SW 1271 (cell line): ENCODE measurements at regions not wholly inside any gene's neighbourhood (a gene's known extent, or its start where the extent isn't known, plus 50 kb on each side); places are given as distances from the start of the nearest gene placed in this dataset.
"Not testable (repeated sequence)": the region's sequence is repeated elsewhere in the genome, so short reads cannot be mapped to it uniquely, and the experiment has no call there.

ENCODE experiments used
- DNase-seq, 2 experiments: peaks; one replicate each; lab custom pipeline; 2025; lab: John Stamatoyannopoulos, UW

DNA sequence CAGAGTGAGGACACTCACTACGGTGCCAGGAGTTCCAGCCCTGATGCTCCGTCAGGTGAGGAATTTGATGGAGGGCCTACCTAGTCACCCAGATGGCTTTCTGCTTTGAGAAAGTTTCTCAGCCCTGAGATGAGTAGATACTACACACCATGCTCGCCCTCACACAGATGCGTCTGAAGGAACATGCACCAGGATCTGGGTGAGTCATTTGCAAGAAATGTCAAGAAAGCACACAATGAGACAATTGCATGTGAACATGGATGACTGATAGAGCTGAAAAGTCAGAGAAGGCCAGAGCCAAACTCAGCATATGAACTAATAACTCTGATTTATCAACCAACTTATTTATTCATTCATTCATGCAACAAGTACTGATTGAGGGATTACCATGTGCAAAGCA lies 483.9 kb downstream of the OMA1 start:
- no peak for DNase-seq

DNA sequence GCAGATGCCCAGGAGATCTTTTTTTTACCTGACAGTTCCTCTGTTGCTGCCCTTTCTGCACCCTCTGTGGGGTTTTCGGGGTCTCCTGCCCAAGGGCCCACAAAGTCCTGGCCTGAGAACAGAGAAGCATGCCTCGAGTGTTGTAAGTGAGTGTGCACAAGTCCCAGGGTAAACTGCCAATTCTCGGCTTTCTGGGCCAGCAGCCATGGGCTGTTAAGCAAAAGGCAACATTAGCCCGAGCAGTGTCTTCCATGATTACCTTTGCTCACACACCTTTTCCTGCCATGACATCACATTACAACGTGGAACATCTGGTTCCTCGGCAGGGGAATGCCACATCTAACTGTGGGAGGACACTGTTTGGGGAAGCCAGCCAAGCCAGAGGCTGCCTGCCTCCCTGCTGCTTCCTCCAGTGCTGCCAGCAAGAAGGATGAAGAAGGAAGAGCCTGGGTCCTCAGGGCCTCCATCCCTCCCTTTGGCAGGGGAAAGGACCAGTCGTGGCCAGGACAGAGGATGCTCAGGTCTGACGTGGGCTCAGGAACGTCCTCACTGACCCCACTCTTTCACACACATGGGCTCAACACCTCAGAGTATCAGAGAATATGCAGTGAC lies 485.9 kb downstream of the OMA1 start:
- DNase-seq = no peak

DNA sequence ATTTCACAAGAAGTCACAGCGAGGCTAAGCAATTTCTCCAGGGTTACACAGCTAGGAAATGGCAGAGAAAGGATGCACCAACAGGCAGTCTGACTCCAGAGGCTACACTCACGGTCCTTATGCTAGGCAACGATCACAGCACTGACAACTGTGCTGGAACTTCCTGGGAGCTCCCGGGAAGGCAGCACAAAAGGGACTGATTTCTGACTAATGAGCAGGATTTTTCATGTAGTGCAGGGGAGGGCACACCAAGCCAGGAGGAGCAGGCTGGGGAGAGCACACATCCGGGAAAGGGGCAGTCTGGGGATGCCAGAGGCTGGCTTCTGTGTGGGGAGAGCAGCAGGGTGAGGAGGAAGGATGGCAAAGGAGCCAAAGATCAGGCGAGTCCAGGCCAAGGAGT lies 486.7 kb downstream of the OMA1 start:
- no peak for DNase-seq

DNA sequence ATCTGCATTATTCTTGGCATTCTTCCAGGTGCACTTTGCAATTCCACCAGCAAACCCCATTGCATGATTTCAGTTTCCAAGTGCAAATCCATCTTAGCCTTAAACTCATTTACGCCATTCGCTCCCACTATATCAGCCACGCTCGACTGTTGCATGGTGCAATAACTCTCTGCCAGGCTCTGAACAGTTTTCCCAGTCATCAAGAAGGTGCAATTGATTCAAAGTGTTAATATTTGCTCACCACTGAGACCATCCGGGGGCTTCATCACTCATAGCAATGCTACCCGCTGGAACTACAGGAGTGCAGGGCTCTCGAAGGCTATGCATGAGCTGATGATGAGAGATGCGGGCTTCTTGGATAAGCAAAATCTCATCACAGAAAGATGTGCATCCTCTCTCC lies 488.2 kb downstream of the OMA1 start:
- DNase-seq = no peak

DNA sequence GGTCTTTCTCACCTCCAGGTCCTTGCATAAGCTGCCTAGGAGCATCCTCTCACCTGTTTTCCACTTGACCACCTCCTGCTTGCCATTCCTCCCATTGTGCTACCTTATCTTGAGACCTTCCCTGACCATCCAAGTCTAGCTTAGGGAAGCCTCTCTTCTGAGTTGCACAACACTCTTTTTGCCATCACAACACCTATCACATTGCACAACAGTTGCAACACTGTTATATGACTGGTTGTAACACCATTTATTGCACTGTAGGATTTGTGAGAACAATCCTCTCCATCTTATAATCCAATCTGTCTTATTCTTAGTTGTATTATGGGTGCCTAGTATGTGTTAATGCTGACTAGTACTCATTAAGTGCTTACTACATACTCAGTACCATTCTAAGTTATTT lies 488.7 kb downstream of the OMA1 start:
- no peak for DNase-seq

DNA sequence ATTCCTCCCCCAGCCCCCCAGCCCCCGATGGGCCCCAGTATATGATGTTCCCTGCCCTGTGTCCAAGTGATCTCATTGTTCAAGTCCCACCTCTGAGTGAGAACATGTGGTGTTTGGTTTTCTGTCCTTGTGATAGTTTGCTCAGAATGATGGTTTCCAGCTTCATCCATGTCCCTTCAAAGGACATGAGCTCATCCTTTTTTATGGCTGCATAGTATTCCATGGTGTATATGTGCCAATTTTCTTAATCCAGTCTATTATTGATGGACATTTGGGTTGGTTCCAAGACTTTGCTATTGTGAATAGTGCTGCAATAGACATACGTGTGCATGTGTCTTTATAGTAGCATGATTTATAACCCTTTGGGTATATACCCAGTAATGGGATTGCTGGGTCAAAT lies 495.3 kb downstream of the OMA1 start:
- DNase-seq = not testable (repeated sequence)

DNA sequence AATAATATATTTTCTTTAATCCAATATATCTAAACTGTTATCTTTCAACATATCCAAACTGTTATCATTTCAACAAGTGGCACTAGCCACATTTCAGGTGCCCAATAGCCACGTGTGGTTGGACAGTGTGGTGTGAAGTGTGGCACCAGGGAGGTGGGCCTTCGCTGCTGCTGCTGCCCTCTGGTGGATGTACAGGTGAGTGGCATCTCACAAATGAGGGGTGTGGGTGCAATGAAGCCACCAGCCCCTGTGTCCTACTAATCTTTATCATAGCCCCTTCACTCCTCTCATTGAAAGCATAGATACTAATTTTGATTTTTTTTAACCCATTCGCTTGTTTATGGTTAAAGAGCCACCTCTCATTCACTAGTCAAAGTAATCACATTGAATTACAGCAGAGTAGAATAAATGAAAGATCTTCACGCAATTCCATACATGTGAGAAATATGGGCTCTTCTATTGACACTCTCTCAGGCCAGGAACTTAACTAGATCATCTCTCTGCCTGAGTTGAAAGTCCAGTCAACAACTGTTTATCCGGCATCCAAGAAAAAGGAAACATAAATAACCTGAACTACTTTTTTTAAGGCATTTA lies 499.2 kb downstream of the OMA1 start:
- no peak for DNase-seq

DNA sequence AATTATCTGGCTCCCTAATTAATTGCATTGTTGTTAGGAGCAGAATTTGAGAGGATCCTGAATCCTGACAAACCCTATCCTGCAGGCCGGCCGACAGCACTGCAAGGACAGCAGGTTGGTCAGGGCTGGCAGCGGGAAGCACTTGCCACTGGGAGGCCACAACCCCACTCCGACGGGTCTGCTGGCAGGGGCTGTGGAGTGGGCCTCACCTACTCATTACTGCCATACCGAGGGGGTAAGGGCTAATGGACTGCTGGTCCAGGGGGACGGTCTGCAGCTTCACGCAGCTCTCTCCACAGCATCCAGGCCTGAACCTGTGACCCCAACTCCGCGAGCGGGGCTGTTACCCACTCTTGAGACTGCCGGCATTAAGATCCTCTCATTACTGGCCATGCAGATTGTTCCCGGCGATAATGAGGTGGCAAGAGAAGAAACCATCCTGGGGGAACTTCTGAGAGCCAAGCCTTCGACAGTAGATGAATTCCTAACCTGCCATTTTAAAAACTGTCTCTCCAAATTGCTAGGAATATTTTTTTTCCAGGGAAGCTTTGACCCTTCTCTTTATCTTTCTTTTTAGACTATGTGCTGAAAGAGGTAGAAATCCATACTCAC lies 501.3 kb downstream of the OMA1 start:
- DNase-seq = no peak

DNA sequence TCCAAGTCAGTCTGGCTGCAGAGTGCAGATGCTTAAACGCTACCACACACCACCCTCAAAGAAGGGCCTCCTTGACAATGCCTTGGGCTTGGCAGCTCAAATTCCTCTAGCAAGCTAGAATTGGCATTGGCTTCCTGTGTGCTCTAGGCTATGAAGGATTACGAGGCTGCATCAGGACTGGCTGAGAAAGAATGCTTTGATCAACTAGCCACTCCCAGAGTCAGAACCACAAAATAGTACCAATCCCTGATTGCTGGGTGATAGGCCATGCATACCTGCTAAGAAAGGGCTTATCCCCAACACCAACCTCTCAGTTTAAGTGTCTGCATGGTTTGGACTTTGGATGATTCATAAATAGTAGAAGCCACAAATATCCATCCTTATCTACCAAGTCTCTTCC lies 504.9 kb downstream of the OMA1 start:
- DNase-seq = no peak

DNA sequence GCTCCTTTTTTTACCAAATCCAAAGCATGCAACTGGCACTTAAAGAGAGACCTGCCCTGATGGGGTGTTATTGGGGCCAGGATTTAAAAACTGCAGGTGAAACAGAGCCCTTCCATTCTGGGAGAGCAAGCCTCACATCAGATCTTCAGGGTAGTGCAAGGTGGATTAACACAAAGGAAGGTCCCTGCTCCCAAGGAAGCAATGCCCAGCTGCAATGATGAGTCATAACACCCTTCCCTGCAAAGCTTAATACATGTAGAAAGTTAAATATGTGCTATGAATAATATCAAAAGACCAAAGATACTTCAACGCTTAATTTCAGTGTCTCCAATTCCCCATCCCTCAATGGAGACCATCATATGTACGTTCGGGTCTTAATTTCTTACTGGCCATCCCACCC lies 508.0 kb downstream of the OMA1 start:
- no peak for DNase-seq

DNA sequence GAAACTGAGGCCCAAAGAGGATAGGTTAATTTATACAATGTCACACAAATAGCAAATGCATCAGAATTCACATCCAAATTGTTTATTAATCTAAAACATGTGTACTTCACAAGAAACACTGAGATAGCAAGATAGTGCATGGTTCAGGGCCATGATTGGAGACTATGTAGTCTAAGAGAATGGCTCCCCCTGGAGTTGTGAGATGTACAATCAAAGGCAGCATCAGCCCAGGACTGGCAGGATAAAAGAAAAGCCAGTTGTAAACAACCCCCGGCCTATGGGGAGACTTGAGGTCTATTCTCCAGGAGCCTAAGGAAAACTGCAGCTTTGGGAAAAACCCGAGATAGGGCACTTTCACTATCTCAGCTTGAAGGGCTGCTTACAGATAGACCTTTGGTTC lies 511.0 kb downstream of the OMA1 start:
- no peak for DNase-seq

DNA sequence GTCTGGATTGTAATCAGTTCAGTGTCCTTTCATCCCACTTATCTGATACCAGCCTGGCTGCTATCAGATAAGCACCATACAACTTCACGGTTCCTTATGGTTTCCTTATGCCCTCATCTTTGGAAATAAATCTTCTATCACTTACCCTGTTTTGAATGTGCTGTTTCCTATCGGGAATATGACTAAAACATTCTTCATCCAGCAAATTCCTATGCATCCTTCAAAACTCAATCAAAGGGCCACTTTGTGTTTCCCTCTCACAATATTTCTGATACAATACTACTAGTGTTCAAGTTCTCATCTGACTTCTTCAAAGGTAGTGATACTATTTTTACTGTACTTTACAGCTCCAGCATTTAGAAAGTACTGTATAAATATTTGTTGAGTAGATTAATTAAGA lies 513.2 kb downstream of the OMA1 start:
- DNase-seq = no peak

DNA sequence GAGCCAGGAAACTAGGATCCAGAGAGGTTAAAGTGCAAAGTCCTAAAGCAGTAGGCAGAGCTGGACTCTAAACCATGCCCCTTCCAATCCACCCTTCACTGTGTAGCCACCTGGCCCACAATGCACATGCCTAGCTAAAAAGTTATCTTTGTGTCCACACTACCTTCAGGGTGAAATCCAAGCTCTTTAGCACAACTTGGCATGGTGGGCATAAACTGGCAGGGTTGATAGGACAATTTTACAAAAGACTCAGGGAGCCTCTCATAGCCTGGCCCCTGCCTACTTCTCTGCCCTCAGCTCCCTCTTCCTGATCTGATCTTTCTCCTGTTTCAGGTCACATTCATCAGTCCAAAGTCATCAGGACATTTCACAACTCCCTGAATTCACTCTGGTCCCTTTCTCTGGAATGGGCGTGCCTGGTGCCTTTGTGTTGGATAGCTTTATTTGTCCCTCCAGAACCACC lies 513.9 kb downstream of the OMA1 start:
- DNase-seq = no peak

DNA sequence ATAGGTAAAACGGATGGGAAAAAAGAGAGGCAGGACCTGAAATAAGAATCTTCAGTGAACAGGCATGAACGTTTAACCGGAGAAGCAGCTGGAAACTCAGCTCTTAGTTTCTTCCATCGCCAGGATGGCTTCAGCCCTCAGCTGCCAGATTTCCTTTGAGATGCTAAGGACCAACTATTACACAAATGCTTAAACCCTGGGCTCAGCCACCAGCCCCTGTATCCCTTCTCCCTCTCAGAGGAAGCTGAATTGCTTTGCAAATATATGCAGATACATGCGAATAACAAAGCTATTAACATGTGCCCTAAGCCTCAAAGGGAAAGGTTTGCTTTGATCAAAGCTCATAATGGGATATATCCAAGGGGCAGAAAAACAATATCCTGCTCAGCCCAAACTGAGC lies 515.1 kb downstream of the OMA1 start:
- no peak for DNase-seq

DNA sequence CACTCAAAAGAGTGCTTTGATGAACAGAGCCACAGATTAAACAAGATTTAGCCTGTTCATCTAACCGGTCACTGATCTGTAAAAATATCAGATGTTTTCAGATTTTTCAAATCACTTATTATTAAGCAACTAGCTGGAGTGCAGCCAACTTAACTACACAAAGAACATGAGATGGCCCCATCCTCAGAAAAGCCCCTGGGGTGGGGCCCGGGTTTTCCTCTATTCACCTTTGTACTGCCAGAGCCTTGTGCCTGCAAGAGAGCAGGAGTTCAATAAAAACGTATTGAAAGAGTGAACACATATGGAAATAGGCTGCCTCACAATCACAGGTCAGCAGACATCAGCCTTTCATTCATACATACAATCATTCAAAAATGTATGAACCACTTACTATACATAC lies 516.1 kb downstream of the OMA1 start:
- no peak for DNase-seq

DNA sequence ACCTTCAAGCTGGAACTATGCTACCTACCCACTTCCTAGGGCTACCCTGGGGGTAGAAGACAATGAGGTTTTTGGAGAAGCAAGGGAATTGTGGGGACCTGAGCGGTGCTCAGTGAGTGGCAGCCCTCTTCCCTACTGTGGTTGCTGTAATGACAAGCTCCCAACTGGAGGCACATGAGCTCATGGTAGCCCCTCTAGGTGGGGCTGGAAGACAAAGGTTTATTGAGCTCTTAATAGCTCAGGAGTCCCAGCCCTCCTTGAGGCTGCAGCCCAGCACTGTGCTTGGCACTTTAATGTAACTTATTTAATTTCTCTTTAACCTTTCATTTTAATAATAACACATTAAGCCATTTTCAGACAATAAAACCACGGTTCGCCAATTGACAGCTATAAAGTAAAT lies 528.9 kb downstream of the OMA1 start:
- DNase-seq = no peak

DNA sequence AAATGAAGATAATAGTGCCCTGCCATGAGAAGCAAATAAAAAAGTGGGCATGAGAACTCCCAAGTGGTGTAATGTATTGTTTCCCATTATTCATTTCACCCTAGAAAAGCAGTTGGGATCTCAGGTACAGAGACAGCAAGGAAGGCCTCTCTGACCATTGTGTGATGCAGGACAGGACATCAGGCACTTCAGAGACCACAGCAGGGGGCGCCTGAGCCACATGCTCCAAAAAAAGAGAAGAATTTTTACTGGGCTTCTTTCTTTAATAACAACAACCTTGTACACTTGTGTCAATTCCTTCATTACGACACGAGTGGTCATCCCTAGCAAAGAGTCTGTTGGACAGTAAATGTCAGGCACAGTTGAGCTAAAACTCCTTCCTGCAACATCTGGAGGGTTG lies 533.3 kb downstream of the OMA1 start:
- no peak for DNase-seq

DNA sequence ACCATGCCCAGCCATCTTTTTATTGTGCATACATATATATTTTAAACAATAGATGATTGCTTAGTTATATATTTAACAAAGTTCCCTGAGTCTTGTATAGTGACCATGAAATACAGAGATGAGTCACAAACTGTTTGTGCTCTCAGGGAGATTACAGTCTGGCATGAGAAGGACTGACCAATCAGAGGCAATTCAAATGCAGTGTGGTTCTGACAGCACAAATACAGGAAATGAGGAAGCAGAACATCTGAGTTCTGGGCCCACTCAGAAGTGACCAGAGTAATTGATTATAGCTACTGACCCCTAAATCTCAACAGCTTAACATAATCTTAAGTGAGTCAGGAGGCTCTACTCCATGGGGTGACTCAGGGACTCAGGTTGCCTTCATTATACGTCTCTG lies 534.5 kb downstream of the OMA1 start:
- no peak for DNase-seq

DNA sequence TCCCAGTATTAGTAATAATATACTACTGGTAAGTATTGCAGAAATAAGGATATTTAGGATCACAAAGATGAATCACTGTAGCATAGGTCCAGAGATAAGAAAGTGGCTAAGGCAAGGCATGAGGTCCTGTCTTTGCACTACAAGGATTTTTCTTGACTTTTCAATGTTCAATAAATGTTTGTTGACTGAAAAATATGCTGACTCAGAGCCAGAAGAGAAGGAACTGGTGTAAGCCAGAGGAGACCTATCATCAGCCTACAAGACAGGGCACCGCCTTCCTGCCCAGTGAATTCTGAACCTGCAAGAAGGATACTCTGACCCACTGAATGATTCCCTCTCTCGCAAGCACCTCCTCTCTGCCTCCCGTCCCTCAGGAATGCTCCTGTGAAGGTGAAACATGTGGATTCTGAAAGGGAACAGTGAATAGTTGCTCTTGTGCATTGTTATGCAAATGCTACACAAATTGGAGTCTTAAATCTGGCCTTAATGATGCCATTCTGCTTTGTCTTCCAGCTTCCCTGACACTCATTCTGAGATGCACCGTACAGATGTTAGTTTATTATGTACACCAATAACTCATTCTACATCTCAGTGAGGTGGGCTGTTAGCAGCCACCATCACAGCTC lies 540.0 kb downstream of the OMA1 start:
- no peak for DNase-seq

DNA sequence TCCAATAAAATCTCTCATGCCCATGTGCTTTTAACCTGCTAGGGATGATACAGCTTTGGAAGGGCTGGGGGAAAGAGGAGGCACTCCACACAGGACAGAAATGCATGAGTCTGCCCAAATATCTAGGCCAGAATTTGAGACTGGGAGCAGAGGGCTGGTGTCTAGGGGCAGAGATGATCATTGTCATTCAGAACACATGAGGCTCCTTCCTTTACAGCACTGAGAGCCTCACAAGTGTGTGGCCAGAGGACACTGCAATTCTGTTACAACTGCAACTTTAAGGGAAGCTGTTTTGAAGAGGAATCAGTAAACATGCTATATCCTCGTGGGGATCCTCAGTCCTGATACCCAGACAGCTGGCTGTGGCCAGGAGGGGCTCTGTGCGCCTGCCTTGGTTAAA lies 541.3 kb downstream of the OMA1 start:
- DNase-seq = no peak

DNA sequence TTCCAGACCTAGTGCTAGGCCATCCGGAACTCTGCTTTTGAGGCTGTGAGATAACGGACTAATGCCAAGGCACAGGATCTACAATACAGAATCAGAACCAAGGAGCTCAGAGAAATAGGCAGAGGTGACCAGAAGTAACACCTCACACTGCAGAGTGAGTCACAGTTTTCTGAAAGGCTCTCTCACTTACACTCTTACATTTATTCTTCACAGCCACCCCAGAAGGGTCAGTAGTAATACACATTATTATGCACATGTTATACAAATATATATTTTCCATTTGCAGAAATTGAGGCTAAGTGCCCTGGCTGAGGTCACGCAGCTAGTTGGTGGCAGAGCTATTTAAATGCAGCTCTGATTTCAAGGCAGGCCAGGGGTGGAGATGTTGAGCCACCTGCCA lies 542.5 kb downstream of the OMA1 start:
- DNase-seq = no peak

DNA sequence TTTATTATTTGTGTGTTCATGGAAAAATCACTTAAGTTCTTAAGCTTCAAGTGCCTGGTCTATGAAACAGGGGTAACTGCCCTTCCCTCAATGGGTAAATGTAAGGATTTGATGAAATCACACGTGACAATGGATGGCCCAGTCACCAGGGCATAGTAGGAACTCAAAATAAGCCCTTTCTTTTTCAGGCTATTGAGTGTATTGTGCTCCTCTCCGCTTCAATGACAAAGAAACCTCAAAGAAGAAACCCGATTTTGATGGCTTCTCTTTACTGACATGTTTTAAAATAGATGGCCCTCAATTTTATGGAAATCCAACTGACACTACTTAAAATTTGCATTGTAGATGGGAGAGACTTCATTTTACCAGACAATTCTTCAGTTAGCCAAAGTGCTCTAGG lies 543.5 kb downstream of the OMA1 start:
- DNase-seq = no peak

DNA sequence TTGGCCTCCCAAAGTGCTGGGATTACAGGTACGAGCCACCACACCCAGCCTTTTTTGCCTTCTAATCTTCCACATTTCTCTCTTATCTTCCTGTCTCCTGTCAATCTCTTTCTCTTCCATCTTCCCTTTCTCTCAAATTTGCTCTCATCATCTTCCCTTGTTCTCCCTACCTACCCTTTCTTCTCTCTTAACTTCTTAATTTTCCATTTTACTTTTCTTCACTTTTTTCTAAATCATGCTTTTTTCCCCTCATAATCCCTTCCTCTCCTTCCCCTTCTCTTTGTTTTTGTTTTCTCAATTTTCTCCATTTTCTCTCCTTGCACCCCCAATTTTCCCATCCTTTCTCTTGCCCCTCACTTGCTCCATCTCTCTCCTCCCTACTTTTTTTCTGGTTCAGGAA lies 545.7 kb downstream of the OMA1 start:
- DNase-seq = no peak

DNA sequence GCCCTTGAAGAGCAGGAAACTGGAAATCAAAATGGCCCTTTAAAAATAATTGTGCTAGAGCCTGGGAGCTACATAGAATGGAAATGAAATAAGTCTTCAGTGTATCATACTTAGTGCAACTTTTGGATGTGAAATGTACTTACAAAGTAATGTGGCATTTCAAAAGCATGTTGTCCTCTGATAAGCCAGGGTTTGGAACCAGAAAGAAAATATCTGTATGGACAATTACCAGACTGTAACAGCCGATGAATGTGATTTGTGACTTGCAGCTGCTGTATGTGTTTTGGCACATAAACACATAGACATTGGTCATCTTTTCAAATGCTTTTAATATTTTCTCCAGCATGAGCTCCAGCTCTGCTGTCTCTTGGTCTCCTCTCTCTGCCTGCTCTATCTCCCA lies 546.4 kb downstream of the OMA1 start:
- no peak for DNase-seq
